Activated CD8-positive, alpha-beta T cell treated with anti-CD3 and anti-CD28 coated beads, Interleukin-2, amount 10 ng/mL, durations not matched to agents 7 days and 5 days (primary cell): ENCODE measurements at regions not wholly inside any gene's neighbourhood (a gene's known extent, or its start where the extent isn't known, plus 50 kb on each side); places are given as distances from the start of the nearest gene placed in this dataset.

Experiments used
- ATAC-seq: fragments of 150-1000 bp; cut with Tn5 transposase; one replicate; pipeline ENCODE4 v1.10.0; 2021; ENCODE audit warnings: moderate library complexity
- CTCF ChIA-PET: fragments of 350-600 bp; sonication (Branson Sonifier 250); formaldehyde crosslinking; loops from one replicate; lab custom pipeline; 2021; ENCODE audit warnings: antibody characterized with exemption; lab: Charles Lee
- POLR2A ChIA-PET: fragments of 350-600 bp; sonication (Branson Sonifier 250); formaldehyde crosslinking; loops from one replicate; lab custom pipeline; 2021; ENCODE audit warnings: antibody characterized with exemption; lab: Charles Lee
- DNase-seq: peaks from one replicate; pipeline ENCODE4 v3.0.0-alpha.2; 2020
- H3K27ac Mint-ChIP-seq: one replicate; pipeline ENCODE4 v1.8.0; 2021; ENCODE audit warnings: mild to moderate bottlenecking, mixed read lengths
- H3K27me3 Mint-ChIP-seq: one replicate; pipeline ENCODE4 v1.8.0; 2021; ENCODE audit warnings: low read depth, mixed read lengths
- H3K36me3 Mint-ChIP-seq: one replicate; pipeline ENCODE4 v1.8.0; 2021; ENCODE audit warnings: low read depth, mixed read lengths
- H3K4me1 Mint-ChIP-seq: one replicate; pipeline ENCODE4 v1.8.0; 2021; ENCODE audit warnings: low read depth, mixed read lengths
- H3K4me3 Mint-ChIP-seq: one replicate; pipeline ENCODE4 v1.8.0; 2021; ENCODE audit warnings: mild to moderate bottlenecking, mixed read lengths
- H3K9me3 Mint-ChIP-seq: one replicate; pipeline ENCODE4 v1.8.0; 2022; ENCODE audit warnings: mixed read lengths; ENCODE audit not compliant: insufficient read depth

DNA sequence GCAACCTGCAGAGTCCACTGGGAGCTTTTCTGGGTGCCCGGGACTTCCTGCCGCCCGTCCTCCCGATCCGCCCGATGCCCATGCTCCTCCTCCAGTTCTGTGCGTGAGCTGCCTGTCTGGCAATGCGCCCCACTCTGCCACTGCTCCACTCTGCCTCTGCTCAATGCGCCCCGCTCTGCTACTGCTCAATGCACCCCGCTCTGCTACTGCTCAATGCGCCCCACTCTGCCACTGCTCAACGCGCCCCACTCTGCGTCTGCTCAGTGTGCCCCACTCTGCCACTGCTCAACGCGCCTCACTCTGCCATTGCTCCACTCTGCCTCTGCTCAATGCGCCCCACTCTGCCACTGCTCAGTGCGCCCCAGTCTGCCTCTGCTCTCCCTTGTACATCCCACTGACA is 436.0 kb downstream of the NR2F1-AS1 start:
- DNase-seq (no peak), ATAC-seq (no peak)
- H3K27me3 Mint-ChIP-seq: no peaks in the 10 kb centered on the region
- H3K4me1 Mint-ChIP-seq: no peaks in the 10 kb centered on the region
- POLR2A ChIA-PET: no interaction called here
- CTCF ChIA-PET: no interaction called here
- H3K4me3 Mint-ChIP-seq: no peak overlapping the region
- H3K36me3 Mint-ChIP-seq: no peaks in the 10 kb centered on the region
- H3K9me3 Mint-ChIP-seq: no peaks in the 10 kb centered on the region
- no peak overlapping the region for H3K27ac Mint-ChIP-seq

DNA sequence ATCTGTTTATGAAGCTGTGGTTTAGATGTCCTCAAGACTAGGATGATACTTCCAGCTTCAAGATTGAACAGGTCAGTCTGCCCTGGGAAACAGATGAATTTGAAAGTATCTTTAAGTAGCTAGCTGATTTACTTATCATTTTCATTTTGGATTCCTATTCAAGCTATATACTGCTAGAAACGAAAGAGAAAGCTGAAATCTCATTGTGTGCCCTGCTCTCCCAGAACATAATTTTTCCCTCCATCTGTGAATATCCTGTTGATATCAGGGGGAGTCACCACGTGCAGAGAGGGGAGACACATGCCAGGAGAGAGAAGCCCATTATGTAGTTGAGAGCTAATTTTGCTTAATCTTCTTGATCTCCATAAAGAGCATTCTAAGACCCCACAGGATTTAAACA is 439.1 kb downstream of the NR2F1-AS1 start:
- Mint-ChIP-seq H3K4me3 (no peak overlapping the region), H3K9me3 (no peaks in the 10 kb centered on the region), H3K36me3 (no peaks in the 10 kb centered on the region), H3K27me3 (no peaks in the 10 kb centered on the region), H3K4me1 (no peaks in the 10 kb centered on the region), H3K27ac (no peak overlapping the region)
- DNase-seq: no peak
- POLR2A ChIA-PET: no interaction called here
- CTCF ChIA-PET: no interaction called here
- no peak for ATAC-seq

DNA sequence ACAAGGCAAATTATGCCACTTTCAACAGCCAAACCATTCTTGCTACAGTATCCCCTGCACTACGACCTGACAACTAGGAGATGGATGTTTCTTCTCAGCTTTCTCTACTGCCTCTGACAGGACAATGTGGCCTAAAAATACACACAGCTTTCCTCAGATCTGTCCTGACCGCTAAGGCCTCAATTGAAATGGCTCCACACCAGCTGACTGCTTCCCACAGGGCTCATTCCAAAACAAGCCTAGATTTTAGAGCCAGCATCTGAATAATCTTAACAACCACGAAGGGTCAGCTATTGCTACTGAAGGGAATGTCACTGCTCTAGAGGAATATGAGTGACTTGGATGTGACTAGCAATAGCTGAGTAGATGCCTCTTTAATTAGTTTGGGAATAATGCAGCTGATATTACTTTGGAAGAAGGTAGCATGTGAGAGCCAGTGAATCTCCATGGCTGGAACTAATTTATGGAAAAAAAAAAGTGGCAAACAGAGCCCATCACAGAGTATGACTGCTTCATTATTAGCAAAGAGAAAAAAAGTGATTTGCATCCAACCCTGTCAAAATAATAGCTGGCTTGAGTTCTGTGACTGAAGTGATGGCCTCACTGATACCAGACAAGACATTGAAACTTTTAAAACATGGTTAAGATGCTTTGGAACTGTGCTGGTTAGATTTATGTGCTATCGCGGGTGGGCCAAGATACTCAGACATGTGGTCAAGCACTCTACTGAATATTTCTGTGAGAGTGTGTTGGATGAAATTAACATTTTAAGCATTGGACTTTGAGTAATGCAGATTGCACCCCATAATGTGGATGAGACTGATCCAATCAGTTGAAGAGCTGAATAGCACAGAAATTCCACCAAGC is 450.2 kb downstream of the NR2F1-AS1 start:
- Mint-ChIP-seq H3K9me3 (no peaks in the 10 kb centered on the region), H3K4me1 (no peaks in the 10 kb centered on the region), H3K27me3 (no peaks in the 10 kb centered on the region), H3K27ac (no peak overlapping the region), H3K36me3 (no peaks in the 10 kb centered on the region), H3K4me3 (no peak overlapping the region)
- ATAC-seq: no peak
- POLR2A ChIA-PET: no interaction called here
- CTCF ChIA-PET: no interaction called here
- DNase-seq: no peak

DNA sequence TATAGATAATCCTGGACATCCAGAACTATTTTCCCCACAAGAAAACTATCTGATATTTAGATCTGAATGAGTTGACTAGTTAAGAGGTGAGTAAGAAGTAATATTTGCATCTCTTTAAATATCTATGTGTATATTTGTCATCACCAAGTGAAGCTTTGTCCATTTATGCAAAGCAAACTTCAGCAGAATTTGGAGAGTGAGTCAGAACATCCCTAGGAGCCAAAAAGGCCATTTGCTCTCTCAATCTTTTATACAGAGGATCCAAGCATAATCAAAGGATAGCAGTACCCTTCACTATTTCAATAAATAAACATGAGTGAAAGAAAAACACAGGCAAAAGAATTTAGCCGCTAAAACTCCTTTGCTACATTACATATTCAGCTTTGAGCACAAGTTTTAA is 454.4 kb downstream of the NR2F1-AS1 start:
- Mint-ChIP-seq H3K9me3 (no peaks in the 10 kb centered on the region), H3K27ac (no peak overlapping the region), H3K4me3 (no peak overlapping the region), H3K27me3 (no peaks in the 10 kb centered on the region), H3K36me3 (no peaks in the 10 kb centered on the region), H3K4me1 (no peaks in the 10 kb centered on the region)
- no peak for ATAC-seq
- CTCF ChIA-PET: interaction anchor here (1.3 kb wide), 1 partner anchor 13 kb away, joined by 4 read pairs; no protein-coding TSS in a partner anchor
- POLR2A ChIA-PET: no interaction called here
- no peak for DNase-seq

DNA sequence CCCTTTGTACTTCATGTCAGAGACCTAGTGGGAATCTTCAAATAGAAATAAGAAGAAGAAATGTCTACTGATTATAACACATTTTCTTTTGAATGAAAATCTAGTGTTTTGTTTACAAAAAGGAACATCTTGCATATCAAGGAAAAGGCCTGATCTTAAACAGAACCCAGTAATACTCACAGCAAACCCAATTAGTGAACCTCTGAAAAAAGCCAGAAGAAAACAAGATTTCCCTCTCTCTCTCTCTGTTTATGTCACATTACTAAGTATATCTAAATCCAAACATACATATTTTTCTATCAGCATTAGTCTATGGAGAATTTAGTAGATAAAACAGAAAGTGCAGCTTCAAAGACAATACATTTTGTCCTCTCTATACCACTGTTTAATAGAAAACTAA is 457.9 kb downstream of the NR2F1-AS1 start:
- H3K36me3 Mint-ChIP-seq: no peaks in the 10 kb centered on the region
- ChIA-PET POLR2A (no interaction called here), CTCF (no interaction called here)
- H3K4me3 Mint-ChIP-seq: no peak overlapping the region
- ATAC-seq (no peak), DNase-seq (no peak)
- H3K27ac Mint-ChIP-seq: no peak overlapping the region
- H3K27me3 Mint-ChIP-seq: no peaks in the 10 kb centered on the region
- H3K9me3 Mint-ChIP-seq: no peaks in the 10 kb centered on the region
- H3K4me1 Mint-ChIP-seq: no peaks in the 10 kb centered on the region

DNA sequence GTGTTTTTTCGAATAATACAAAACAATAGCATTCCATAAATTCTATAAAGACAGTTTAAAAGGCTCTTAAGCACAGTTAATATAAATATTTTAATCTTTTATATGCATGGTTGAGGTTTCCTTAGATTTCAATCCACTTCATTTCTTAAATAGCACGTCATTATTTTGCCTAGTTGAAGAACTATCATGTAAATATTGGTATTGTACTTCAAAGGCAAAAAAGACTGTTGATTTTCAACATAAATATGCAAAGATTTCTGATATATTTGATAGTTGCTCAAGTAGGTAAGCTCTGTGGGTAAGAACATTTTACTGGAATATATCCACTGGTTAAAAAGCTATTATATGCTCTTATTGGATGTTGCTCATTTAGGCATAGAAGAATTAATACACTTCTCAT is 458.6 kb downstream of the NR2F1-AS1 start:
- H3K27me3 Mint-ChIP-seq: no peaks in the 10 kb centered on the region
- ChIA-PET CTCF (no interaction called here), POLR2A (no interaction called here)
- ATAC-seq: no peak
- no peaks in the 10 kb centered on the region for H3K9me3 Mint-ChIP-seq
- H3K4me3 Mint-ChIP-seq: no peak overlapping the region
- no peaks in the 10 kb centered on the region for H3K36me3 Mint-ChIP-seq
- no peak for DNase-seq
- no peak overlapping the region for H3K27ac Mint-ChIP-seq
- no peaks in the 10 kb centered on the region for H3K4me1 Mint-ChIP-seq

DNA sequence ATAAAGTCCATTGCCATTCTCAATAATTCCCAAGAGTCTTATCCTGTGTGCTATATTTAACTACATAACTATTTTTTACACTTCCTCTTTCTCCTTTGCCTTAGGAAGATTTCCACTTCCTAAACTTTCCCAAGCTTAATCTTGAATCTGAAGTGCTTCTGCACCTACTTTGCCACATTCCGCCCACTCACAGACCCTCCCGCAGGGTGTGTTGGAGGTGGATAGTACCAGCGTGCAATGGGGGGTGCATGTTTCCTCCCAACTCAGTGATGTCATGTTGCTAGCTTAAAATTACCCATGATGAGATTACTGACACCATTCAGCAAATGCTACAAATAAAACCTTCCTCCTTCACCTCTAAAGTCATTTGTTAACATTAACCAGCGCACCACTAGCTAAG is 460.2 kb downstream of the NR2F1-AS1 start:
- H3K27me3 Mint-ChIP-seq: no peaks in the 10 kb centered on the region
- ATAC-seq (no peak), DNase-seq (no peak)
- no peaks in the 10 kb centered on the region for H3K36me3 Mint-ChIP-seq
- POLR2A ChIA-PET: no interaction called here
- no peaks in the 10 kb centered on the region for H3K9me3 Mint-ChIP-seq
- CTCF ChIA-PET: no interaction called here
- no peak overlapping the region for H3K27ac Mint-ChIP-seq
- no peak overlapping the region for H3K4me3 Mint-ChIP-seq
- no peaks in the 10 kb centered on the region for H3K4me1 Mint-ChIP-seq

DNA sequence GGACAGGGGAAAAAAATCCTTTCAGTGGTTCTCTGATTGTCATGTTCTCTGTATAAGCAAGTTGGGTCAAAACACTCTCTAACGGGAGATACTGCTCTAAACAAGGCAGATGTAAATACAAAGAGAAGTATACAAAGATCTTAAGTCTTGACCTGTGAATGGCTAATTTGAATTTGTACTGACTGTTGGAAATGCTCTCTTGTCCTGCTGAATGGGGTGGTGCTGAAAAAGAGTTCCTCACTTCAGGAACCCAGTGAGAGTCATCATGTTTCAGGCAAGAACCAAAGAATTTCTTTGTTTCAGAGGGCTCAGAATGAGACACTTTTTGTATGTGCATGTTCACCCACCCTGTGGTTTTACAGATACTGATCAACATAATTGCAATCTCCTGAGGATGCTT is 461.0 kb downstream of the NR2F1-AS1 start:
- ATAC-seq: no peak
- no peaks in the 10 kb centered on the region for H3K9me3 Mint-ChIP-seq
- H3K4me1 Mint-ChIP-seq: no peaks in the 10 kb centered on the region
- no peak overlapping the region for H3K4me3 Mint-ChIP-seq
- H3K27me3 Mint-ChIP-seq: no peaks in the 10 kb centered on the region
- CTCF ChIA-PET: no interaction called here
- DNase-seq: no peak
- POLR2A ChIA-PET: no interaction called here
- no peaks in the 10 kb centered on the region for H3K36me3 Mint-ChIP-seq
- no peak overlapping the region for H3K27ac Mint-ChIP-seq

DNA sequence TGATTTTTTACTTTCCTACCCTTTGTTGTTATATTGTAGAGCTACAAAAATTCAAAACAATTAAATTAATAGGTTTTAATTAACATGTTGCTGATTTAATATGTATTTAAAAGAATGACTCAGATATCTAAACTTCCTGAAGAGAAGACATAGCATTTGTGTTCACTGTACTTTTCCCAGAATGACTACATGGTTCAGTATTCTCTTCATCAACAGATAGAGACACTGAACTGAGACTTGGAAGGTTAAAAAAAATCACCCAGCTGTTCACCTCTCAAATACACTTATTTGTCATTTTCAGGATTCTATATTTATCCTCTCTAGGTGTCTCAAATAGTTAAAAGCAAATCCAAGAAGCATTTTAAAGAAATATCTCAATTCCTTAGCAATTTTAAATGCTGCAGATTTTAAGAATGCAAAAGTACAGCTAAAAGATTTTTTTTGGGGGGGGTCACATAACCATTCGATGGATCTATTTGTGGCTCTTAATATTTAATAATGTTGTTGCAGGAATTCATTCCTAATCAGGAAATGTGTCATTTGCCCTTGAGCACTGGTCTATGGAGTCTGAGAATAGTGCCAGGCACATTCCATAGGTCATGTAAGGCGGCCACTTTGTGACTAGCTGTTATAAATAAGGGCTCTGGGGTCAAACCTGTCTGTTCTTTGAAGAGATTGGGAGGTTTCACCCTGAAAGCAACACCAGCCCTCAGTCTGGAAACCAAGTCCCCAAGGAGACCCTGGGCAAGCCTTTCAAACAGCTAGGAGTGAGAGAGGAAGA is 463.1 kb downstream of the NR2F1-AS1 start:
- Mint-ChIP-seq H3K4me3 (no peak overlapping the region), H3K4me1 (no peaks in the 10 kb centered on the region), H3K36me3 (no peaks in the 10 kb centered on the region), H3K27me3 (no peaks in the 10 kb centered on the region), H3K9me3 (no peaks in the 10 kb centered on the region), H3K27ac (no peak overlapping the region)
- CTCF ChIA-PET: no interaction called here
- no peak for ATAC-seq
- DNase-seq: no peak
- POLR2A ChIA-PET: no interaction called here

DNA sequence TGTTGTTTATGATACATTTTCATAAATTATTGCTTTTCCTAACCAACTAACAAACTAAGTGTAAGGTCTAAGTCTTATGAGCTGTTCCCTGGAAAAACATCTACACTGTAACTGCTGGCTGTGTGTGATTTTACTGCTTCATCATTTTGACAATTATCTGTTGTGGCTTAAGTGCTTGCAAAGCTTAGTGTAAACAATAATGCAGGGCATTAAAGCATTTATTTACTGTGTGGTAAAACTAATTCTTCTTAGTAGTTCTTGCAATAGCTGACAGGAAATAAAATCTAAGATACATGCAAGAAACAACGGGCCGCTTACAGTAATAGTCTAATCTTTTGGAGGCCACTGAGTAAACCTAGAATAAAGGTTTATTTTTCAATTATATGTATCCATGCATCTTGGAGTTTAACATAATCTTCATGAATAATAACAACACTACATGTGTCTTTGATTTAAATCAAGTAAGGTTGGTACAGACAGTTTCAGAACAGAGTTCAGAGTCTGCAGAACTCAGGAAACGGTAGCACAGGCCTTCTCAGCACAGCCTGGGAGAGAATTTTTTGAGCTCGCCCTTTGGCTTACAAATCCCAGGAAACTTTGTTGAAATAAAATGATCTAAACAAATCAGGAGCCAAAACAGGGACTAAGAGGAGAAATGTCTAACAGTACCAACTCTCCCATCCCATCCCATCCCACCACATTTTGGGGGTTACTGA is 473.1 kb downstream of the NR2F1-AS1 start:
- H3K9me3 Mint-ChIP-seq: no peaks in the 10 kb centered on the region
- ChIA-PET CTCF (no interaction called here), POLR2A (no interaction called here)
- no peak overlapping the region for H3K27ac Mint-ChIP-seq
- no peak for ATAC-seq
- H3K4me3 Mint-ChIP-seq: no peak overlapping the region
- no peaks in the 10 kb centered on the region for H3K27me3 Mint-ChIP-seq
- no peaks in the 10 kb centered on the region for H3K36me3 Mint-ChIP-seq
- no peaks in the 10 kb centered on the region for H3K4me1 Mint-ChIP-seq
- no peak for DNase-seq

DNA sequence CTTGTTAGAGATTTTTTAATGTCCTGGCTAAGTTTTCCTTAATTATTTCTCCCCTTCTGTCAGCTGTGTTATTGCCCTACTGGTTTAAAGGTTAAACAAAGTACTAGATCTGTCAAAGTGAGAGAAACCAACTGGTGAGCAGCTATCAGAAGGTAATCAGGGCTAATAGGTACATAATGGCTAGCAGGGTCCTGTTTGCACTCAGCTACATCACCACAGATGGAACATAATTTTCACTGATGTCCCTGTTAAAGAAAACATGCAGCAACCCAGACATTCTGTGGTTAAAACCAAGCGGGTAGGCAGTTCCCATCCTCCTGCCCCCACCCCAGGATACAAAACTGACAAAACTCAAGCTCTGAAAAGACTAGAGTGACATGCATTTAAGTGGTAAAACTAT is 473.9 kb downstream of the NR2F1-AS1 start:
- POLR2A ChIA-PET: no interaction called here
- Mint-ChIP-seq H3K36me3 (no peaks in the 10 kb centered on the region), H3K4me3 (no peak overlapping the region), H3K9me3 (no peaks in the 10 kb centered on the region), H3K27me3 (no peaks in the 10 kb centered on the region), H3K4me1 (no peaks in the 10 kb centered on the region), H3K27ac (no peak overlapping the region)
- CTCF ChIA-PET: no interaction called here
- DNase-seq (no peak), ATAC-seq (no peak)

DNA sequence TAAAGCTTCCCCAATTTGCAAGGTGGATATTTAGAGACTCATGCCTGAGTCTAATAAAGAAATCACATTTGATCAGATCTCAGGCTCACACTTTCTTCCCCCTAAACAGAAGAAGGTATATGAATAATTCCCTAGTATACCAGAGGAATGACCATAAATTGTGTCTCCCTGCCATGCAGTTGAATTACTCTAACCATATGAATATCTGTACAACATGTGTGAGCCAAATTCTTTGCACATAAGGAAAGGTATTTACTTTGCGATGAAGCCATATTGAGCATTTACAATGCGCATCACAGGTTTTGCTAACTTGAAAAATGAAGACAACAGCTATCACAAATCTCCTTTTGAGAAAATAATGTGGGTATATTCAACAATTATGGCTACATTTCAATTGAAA is 479.4 kb downstream of the NR2F1-AS1 start:
- CTCF ChIA-PET: no interaction called here
- no peaks in the 10 kb centered on the region for H3K4me1 Mint-ChIP-seq
- ATAC-seq (no peak), DNase-seq (no peak)
- no peak overlapping the region for H3K27ac Mint-ChIP-seq
- H3K9me3 Mint-ChIP-seq: no peaks in the 10 kb centered on the region
- no peaks in the 10 kb centered on the region for H3K36me3 Mint-ChIP-seq
- POLR2A ChIA-PET: no interaction called here
- no peaks in the 10 kb centered on the region for H3K27me3 Mint-ChIP-seq
- no peak overlapping the region for H3K4me3 Mint-ChIP-seq
